GM19438 (cell line): ENCODE measurements at regions not wholly inside any gene's neighbourhood (a gene's known extent, or its start where the extent isn't known, plus 50 kb on each side); places are given as distances from the start of the nearest gene placed in this dataset.
"Not testable (repeated sequence)": the region's sequence is repeated elsewhere in the genome, so short reads cannot be mapped to it uniquely, and the experiment has no call there.

Source experiments
- ATAC-seq: cut with Tn5 transposase; IDR thresholded peaks from one replicate; pipeline ENCODE4 v1.9.1; 2021; ENCODE audit warnings: low read depth; ENCODE audit not compliant: unreplicated experiment

GRCh38 chr1:5141750-5142149, 487.3 kb downstream of the AJAP1 start:
- ATAC-seq, result no peak

DNA sequence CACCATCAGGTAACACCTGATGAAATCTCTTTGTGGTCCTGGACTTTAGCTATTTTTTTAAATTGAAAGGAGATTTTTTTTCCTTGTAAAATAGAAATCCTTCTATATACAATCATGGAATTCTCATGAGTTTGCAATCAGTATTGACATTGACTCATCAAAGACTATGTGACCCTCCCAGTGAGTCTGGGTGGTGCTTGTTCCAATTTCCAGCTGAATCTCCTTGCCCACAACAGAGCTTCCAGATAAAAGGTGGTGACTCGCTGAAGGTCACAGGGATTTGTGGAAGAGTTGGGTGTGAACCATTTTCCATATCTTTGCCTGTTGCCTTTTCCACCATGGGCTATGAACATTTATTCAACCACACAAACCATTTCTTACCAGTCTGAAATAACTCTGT, 486.6 kb downstream of the AJAP1 start:
- ATAC-seq, result no peak

- no peak for ATAC-seq
These were observed 485.7 kb downstream of the AJAP1 start for GRCh38 chr1:5140136-5140535.

- no peak for ATAC-seq
These were observed 475.4 kb downstream of the AJAP1 start for GRCh38 chr1:5129746-5130355.

- ATAC-seq, result no peak
These were observed 470.8 kb downstream of the AJAP1 start for GRCh38 chr1:5125208-5125607.

DNA sequence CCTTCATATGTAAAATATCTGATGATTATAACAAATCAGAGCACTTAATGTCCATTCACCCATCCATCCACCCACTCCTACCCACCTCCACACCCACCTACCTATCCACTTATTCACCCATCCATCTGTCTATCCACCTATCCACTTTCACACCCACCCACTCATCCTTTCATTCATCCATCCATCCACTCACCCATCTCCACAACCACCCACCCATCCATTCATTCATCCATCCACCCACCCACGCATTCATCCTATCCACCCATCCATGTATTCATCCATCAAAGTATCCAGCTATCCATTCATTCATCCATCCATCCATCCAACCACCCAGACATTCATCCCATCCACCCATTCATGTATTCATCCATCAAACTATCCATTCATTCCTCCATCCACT, 466.1 kb downstream of the AJAP1 start:
- ATAC-seq, result no peak

DNA sequence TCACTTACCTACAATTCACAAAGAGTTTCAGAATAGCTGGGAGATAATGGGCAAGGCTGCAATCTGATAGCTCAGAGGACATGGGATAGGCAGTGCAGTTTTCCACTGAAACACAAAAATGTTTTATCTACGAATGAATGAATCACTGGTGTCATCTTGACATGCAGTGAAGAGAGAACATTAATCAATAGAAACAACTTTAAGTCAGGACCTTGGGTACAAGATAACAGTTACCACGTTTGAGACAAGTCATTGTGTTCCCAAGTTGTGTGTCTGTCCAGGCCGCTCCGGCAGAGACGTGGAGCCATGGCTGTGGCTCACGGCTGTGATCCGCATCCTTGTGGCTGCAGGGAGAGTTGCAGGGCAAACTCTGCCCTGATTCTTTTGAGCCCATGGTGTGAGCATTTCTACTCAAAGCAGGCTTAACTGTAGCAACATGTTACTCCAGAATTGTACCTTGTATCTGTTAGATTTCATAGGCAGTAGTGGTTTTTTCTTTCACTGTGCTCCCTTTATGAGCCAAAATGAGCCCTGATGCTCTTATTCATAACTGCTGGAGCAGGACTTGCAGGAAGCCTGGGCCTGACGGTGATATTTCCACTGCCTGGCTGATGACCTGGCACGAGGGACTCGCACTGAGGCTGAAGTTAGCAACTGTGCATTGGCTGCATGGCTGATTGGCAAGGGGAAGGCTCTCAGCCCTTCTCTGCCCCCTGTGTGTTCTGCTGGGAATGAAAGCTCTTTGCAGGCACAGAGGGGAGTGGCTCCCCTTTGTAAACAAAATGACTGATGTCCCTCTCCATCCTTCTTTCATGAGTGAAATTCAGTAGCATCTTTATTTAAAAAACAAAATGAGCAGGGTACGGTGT, 465.2 kb downstream of the AJAP1 start:
- no peak for ATAC-seq

GRCh38 chr1:5118771-5119170, 464.4 kb downstream of the AJAP1 start:
- not testable (repeated sequence) for ATAC-seq

GRCh38 chr1:5118292-5118691, 463.9 kb downstream of the AJAP1 start:
- ATAC-seq, result not testable (repeated sequence)

DNA sequence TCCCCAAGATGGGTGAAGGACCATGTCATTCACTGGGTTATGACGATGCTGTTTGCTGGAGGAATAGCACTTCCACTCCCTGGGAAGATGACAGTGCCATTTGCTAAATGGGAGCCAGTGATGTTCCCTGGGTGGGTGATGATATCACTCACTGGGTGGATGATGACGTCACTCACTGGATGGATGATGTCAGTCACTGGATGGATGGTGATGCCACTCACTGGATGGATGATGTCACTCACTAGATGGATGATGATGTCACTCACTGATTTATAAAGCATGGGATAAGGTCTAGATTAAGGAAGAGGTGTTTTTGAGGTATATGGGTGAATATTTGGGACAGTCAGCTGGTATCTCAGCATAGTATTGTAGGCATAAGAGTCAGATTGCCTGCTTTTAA, 457.2 kb downstream of the AJAP1 start:
- ATAC-seq, result no peak

GRCh38 chr1:5110508-5110907, 456.1 kb downstream of the AJAP1 start:
- ATAC-seq, result no peak

DNA sequence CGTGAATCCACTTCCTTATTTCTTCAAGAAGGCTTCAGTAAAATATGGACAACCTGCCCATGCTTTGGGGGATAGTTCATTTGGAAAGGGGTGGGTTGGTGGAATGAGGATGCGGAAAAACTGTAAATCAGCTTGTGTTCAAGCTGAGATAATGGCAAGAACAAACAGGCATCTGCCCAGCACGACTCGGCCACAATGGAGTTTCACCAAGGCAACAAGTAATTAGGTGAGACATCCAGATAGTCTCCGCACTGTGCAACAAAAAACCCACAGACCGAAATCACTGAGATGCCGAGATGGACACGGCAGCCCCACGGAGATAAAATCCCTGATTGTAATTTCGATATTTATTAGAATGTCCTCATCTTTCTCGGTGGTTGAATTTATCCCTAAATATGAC, 455.2 kb downstream of the AJAP1 start:
- ATAC-seq, result no peak

DNA sequence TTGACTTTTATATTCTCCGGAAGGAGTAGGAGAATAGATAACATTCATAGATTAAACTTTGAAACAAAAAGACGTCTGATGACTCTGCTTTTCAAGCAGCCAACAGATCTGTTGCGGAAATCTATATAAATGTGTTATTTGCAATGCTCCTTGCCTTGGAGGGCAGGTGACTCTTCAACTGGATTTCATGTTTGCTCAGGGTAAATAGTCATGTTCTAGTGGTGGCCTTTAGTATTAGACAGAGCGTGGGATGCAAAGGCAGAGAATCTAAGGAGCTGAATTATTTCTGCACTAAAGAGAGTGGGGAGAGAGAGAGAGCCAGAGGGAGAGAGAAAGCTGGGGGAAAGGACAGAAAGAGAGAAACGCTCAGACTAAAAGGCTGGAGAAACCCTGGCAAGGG, 454.3 kb downstream of the AJAP1 start:
- no peak for ATAC-seq

DNA sequence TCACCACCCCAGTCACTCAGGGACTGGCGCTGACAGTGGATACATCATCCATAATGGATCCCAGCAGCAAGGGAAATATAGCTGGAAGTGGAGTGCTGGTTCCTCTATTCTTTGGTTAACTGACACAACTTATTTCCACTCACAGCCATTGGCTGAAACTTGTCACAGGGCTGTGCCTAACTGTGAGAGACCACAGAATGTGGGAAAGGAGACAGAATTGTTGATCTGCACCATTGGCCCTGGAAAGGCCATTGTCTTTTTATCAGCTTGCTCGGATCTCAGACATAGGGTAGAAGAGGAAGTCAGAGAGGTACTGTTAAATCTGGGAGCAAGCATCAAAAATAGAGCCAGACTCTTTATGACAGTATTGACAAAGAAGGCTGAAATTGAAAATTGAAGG, 451.3 kb downstream of the AJAP1 start:
- no peak for ATAC-seq

DNA sequence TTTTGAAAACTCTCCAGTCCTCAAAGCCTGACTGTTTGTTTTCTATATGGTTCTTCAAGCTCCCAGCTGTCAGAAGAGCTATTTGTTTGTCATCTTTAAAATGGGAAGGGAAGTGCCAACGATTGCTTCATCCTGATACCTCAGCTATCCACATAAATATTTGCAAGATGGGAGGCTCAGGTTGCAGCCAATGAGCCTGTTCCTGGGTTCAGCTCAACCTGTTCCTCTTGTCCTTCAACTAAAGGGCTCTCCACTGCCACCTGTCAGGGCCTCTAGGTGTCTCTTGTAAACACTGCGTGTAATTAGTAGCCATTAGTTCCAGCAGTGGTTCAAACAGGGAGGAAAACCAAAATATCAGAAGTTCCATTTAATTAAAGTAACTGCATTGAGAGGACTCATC, 445.1 kb downstream of the AJAP1 start:
- ATAC-seq, result no peak

GRCh38 chr1:5098981-5099385, 444.6 kb downstream of the AJAP1 start:
- no peak for ATAC-seq

GRCh38 chr1:5093042-5093441, 438.6 kb downstream of the AJAP1 start:
- ATAC-seq, result no peak

GRCh38 chr1:5084676-5085075, 430.3 kb downstream of the AJAP1 start:
- ATAC-seq, result no peak

DNA sequence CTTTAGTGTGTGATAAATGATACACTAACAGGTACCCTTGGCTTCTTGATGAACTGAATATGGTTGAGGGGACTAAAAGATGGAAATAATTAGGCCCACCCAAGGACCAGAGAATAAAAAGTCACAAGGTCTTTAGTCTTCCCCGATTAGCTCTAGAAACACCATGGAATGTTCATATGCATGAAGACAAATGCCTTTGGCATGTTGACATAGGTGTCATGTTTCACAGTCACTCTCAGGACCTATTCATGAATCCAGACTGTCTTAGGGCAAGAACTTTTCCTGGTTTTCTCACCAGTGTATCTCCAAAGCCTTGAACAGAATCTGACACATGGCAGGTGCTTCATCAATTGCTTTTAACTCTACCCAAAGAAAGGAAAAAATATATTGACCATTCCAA, 412.8 kb downstream of the AJAP1 start:
- ATAC-seq, result no peak

DNA sequence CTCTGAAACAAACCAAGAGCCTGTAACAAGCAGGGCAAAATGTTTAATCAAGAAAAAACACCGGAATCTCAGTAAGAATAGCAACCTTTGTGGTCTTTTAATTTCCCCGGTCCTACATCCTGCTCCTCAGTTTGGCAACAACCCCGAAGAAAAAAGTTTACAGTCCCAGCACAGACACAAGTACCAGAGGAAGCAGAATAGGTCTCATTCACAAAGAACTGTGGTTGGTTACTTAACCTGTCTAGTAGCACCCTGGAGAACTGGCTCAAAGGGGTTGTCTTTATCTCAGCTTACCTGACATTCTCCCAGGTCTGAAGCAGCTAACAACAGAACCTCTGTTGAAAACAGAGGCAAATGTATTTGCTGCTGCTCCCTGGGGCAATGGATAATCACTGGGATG, 399.3 kb downstream of the AJAP1 start:
- ATAC-seq, result no peak

DNA sequence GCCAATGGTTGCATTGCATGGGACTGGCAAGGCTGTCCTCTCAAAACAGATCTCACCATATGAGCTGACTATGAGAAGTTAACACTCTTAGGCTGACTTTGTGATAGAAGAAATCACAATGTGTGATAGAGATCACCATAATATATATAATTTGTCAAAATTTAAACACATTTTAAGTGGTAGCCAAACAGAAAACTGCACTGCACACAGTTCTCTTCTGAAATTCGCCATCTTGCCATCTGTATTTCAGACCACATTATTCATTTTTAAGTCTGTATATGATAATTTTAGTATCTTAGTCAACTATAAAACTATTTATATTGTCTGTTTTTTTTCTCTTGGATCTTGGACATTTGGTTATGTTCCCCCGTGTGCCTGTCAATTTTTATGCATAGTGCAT, 374.7 kb downstream of the AJAP1 start:
- no peak for ATAC-seq

DNA sequence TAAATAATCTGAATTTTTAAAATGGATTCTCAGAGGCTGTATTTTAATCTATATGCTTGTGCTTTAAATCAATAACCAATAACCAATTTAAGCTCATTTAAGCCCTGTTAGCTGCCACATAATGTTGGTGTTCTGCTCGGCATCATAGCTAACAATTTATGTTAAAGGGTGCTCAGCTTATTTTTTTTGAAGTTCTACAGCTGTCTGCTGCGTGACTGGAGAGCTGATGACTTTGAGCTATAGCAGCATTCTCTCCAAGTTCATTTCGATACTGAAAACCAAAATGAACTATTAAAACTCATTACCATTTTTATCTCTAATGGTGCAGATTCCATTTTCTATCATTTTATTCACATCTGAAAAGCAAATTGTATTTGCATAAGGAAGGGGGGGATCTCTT, 357.8 kb downstream of the AJAP1 start:
- ATAC-seq, result no peak
